IPS-15b (cell line): ENCODE measurements at regions not wholly inside any gene's neighbourhood (a gene's known extent, or its start where the extent isn't known, plus 50 kb on each side); places are given as distances from the start of the nearest gene placed in this dataset.
"Not testable (repeated sequence)": the region's sequence is repeated elsewhere in the genome, so short reads cannot be mapped to it uniquely, and the experiment has no call there.

Experiments used
- H3K27me3 ChIP-seq: one replicate; pipeline ENCODE4 v1.6.1; 2013; ENCODE audit warnings: low read length; ENCODE audit not compliant: control insufficient read depth, insufficient read depth
- H3K36me3 ChIP-seq: one replicate; pipeline ENCODE4 v1.6.1; 2013; ENCODE audit warnings: low read length; ENCODE audit not compliant: control insufficient read depth, insufficient read depth
- H3K4me1 ChIP-seq: one replicate; pipeline ENCODE4 v1.6.1; 2013; ENCODE audit warnings: mild to moderate bottlenecking, low read length; ENCODE audit not compliant: control insufficient read depth, insufficient read depth
- H3K4me3 ChIP-seq: one replicate; pipeline ENCODE4 v1.5.1; 2013; ENCODE audit warnings: low read depth, low read length
- H3K9ac ChIP-seq: one replicate; pipeline ENCODE4 v1.6.1; 2013; ENCODE audit warnings: low read depth, mild to moderate bottlenecking, low read length
- H3K9me3 ChIP-seq: one replicate; pipeline ENCODE4 v1.6.1; 2013; ENCODE audit warnings: mild to moderate bottlenecking, low read length; ENCODE audit not compliant: control insufficient read depth, insufficient read depth

DNA sequence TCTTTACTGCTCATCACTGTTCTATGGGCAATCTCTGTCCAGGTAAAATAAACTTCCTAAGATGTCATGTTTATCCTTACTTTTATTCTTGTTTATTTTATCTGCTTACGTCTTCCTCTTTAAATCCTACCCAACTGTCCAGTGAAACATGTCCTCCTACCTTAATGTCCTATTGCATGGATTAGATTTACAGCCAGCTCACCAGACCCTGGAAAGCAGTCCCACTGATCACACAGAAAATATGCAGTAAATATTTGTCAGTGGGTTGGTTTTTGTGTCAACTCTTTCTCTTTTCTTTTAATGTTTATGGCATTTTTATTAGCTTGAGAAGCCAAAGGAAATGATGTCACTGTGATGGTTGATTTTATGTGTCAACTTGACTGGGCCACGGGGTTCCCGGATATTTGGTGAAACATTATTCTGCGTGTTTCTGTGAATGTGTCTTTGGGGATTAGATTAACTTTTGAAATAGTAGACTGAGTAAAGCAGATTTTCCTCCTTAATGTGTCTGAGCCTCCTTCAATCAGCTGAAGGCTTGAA, 258.3 kb downstream of the SRGAP2C start:
- no peaks in the 10 kb centered on the region for H3K36me3 ChIP-seq

DNA sequence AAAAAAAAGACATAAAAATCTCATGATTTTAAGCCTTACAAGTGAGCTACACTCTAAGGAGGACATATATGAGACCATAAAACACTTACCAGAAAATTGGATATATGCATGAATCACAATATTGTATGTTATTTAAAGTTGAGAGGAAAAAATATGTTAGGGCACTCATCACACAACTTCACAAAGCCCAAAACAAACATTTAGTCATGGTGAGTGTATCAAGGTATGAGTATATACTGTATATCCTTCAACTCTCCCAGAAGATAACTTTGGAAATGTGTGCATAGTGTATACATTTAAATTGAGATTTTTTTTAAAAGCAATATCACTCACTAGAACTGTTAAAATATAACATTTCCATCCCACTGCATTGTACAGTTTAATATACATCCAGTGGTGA, 259.3 kb downstream of the SRGAP2C start:
- no peaks in the 10 kb centered on the region for H3K27me3 ChIP-seq
- H3K4me1 ChIP-seq = no peaks in the 10 kb centered on the region
- H3K9me3 ChIP-seq = no peaks in the 10 kb centered on the region
- no peaks in the 10 kb centered on the region for H3K36me3 ChIP-seq
- no peak overlapping the region for H3K4me3 ChIP-seq
- H3K9ac ChIP-seq = no peak overlapping the region

More for the DNA sequence above, 258.3 kb downstream of the SRGAP2C start:
- no peaks in the 10 kb centered on the region for H3K27me3 ChIP-seq
- no peak overlapping the region for H3K4me3 ChIP-seq
- no peak overlapping the region for H3K9ac ChIP-seq
- no peaks in the 10 kb centered on the region for H3K4me1 ChIP-seq
- H3K9me3 ChIP-seq = no peaks in the 10 kb centered on the region

DNA sequence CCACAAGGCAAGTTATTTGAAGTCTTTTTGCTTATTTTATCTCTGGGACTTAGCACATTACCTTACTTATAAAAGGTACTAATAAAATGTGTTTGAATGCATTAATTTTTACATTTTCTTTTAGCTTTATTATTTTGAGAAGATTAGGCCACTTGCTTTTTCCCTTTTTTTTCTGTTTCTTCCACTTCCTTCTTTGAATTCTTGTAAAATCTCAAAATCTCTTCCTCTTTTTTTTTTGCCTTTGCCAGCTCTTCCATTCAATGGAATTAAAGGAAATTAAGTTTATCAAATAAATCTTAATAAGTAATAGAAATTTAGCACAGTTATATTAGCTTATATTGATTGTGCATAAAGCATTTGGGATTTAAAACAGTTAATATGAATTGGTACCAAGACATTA, 260.9 kb downstream of the SRGAP2C start:
- no peak overlapping the region for H3K9ac ChIP-seq
- H3K4me1 ChIP-seq = no peaks in the 10 kb centered on the region
- no peaks in the 10 kb centered on the region for H3K36me3 ChIP-seq
- no peaks in the 10 kb centered on the region for H3K27me3 ChIP-seq
- no peaks in the 10 kb centered on the region for H3K9me3 ChIP-seq
- H3K4me3 ChIP-seq = no peak overlapping the region

DNA sequence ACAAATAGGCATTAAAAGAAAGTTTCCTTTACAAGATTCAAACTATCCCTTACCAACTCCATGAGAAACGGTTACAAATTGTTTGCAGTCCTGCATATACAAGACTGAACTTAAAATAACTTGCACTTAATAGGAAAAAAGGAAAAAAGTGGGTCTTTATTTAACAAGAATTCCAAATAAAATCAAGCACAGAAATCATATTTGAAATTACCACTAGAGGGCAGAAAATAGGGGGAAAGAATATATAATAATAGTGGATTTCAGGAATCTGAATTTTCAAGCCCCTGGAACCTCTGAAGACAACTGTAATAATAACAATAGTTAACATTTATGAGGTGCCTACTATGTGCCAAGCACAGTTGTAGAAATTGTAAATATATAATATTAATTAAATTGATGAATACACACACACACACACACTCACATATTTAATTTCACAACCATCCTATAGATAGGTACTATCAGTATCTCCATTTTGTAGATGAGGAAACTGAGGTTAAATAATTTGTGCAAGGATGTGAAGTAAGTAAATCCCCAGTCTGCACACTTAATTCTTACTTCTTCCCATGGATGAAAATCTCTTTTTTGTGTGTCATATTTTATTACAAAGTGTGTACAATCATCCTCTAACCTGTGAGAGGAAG, 262.6 kb downstream of the SRGAP2C start:
- not testable (repeated sequence) for H3K4me3 ChIP-seq, H3K27me3 ChIP-seq, H3K9me3 ChIP-seq, H3K4me1 ChIP-seq, H3K9ac ChIP-seq, H3K36me3 ChIP-seq

DNA sequence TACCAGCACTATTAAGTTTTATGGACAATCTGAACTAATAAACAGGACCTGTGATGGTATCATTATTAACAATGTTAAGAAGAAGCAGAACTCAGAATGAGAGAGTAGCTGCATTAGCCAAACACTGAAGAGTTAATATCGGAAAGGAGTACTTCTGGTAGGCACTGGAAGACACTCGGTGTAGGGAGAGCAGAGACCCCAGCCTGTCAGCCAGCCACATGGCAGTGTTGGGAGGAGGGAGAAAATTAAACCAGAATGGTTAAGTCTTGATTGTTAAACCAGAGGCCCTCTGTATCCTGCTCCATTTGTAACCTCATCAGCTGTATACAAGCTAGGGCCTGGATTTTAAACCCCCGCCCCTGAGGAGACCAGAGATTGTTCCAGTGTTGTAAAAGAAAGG, 263.3 kb downstream of the SRGAP2C start:
- not testable (repeated sequence) for H3K27me3 ChIP-seq, H3K9ac ChIP-seq, H3K9me3 ChIP-seq, H3K4me1 ChIP-seq, H3K4me3 ChIP-seq, H3K36me3 ChIP-seq

DNA sequence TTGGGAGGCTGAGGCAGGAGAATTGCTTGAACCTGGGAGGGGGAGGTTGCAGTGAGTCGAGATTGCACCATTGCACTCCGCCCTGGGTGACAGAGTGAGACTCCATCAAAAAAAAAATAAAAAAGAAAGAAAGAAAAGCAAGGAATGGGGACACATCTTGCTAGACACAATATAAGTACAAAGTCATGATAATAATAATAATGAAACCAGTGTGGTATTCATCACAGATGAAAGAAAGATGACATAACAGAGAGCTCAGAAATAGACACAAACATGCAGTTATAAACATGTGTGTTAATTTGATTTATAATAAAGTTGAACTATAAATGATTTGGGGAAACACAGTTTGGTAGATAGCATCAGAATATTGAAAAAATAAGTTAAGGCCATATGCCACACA, 264.1 kb downstream of the SRGAP2C start:
- Histone ChIP-seq H3K9me3 (no peaks in the 10 kb centered on the region), H3K36me3 (no peaks in the 10 kb centered on the region), H3K4me1 (no peaks in the 10 kb centered on the region), H3K9ac (no peak overlapping the region), H3K27me3 (no peaks in the 10 kb centered on the region), H3K4me3 (no peak overlapping the region)

DNA sequence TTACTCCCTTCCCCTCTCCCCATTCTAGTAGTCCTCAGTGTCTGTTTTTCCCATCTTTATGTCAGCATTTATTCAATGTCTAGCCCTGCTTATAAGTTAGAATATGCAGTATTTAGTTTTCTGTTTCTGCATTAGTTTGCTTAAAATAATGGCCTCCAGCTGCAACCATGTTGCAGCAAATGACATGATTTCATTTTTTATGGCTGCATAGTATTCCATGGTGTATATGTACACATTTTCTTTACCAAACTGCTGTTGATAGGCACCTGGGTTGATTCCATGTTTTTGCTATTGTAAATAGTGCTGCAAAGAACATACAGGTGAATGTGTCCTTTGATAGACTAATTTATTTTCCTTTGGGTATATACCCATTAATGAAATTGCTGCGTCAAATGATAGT, 267.7 kb downstream of the SRGAP2C start:
- H3K4me1 ChIP-seq = no peaks in the 10 kb centered on the region
- H3K27me3 ChIP-seq = no peaks in the 10 kb centered on the region
- H3K9me3 ChIP-seq = no peaks in the 10 kb centered on the region
- no peaks in the 10 kb centered on the region for H3K36me3 ChIP-seq
- no peak overlapping the region for H3K4me3 ChIP-seq
- H3K9ac ChIP-seq = no peak overlapping the region

DNA sequence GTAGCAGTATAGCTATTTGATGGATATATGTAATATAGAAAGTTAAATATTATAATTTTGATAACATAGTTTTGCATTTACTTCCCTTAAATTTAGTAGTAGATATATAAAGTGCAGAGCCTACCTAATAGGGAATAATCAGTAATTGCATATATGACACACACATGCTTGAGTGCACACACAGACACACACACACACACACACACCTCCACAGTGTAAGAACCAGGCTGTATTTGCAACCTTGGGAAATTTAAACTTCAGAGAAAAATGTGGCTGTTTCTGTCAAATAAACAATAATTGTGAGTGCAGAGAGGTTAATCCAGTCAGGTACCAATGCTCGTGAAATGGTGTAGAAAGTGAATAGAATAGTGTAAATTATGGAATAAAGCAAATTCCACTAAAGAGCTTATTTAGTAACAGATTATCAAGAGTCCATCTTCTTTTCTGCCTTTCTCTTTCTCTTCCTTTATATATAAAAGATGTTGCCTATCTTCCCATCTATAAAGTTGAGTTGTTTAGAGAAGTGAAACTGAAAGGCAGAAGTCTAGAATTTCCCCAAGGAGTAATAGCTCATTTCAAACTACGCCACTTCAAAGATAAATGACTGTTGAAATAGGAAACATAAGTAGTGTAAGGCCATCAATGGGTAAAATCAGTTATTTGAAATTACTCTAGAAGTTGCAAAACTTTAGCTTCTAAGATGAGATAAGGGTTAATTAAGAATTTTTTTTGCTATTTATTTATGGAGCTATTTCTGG, 273.7 kb downstream of the SRGAP2C start:
- Histone ChIP-seq H3K4me3 (no peak overlapping the region), H3K9ac (no peak overlapping the region), H3K36me3 (no peaks in the 10 kb centered on the region)

DNA sequence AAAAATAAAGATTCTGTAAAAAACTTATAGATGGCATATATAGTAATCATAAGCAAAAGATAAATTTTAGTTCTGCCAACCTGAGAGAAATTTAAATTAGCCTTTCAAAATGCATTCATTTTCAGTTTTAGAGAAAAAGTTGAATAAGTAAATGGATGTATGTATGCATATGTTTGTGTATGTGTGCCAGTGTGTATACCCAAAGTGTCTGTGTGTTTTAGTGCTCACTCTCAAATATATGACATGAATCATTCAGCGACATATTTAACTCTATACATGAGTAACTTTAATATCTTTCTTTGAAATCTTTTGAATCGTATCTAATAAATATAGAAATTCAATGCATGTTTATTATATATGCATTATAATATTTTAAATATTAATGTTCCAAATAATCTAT, 274.5 kb downstream of the SRGAP2C start:
- Histone ChIP-seq H3K9me3 (no peaks in the 10 kb centered on the region), H3K4me3 (no peak overlapping the region), H3K36me3 (no peaks in the 10 kb centered on the region), H3K27me3 (no peaks in the 10 kb centered on the region), H3K9ac (no peak overlapping the region), H3K4me1 (no peaks in the 10 kb centered on the region)

More for the DNA sequence above, 273.7 kb downstream of the SRGAP2C start:
- Histone ChIP-seq H3K9me3 (no peaks in the 10 kb centered on the region), H3K27me3 (no peaks in the 10 kb centered on the region), H3K4me1 (no peaks in the 10 kb centered on the region)

DNA sequence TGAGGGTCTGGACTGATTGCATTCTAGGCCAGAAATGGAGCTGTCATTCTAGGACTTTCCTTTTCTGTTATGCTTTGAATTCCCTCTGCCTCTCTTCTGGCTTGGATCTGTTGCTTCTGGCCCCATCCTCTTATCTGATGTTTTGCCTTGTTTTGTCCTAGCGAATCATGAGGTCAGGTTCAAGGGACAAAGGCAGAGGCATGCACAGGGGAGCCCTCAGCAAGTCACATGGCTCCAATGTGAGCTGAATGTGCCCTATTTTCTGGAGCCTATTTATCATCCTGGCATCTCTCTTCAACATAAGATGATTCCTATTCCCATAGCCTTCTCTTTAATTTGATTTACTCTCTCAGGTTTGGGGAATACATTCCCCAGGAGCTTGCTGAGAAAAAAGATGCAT, 284.6 kb downstream of the SRGAP2C start:
- not testable (repeated sequence) for H3K27me3 ChIP-seq, H3K9me3 ChIP-seq, H3K9ac ChIP-seq, H3K36me3 ChIP-seq, H3K4me3 ChIP-seq, H3K4me1 ChIP-seq

DNA sequence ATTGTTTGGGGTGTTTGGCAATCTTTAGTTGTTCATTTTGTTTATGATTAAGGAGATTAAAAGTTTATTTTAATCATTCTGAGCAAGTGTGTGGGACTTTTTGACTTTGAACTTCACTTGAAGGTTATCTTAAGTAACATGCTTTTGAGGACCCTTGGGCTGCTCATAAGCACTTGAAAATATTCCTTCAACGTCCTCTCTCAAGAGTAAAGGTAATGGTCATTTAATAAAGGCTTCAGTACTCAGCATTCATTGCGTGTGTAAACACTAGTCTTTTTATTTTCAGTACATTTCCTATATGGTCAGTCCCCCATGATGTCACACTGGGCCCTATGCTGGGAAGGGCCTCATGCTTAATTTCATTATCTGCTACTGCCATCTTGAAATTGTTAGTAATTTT, 285.6 kb downstream of the SRGAP2C start:
- not testable (repeated sequence) for H3K27me3 ChIP-seq, H3K36me3 ChIP-seq, H3K9me3 ChIP-seq, H3K4me1 ChIP-seq, H3K4me3 ChIP-seq, H3K9ac ChIP-seq

DNA sequence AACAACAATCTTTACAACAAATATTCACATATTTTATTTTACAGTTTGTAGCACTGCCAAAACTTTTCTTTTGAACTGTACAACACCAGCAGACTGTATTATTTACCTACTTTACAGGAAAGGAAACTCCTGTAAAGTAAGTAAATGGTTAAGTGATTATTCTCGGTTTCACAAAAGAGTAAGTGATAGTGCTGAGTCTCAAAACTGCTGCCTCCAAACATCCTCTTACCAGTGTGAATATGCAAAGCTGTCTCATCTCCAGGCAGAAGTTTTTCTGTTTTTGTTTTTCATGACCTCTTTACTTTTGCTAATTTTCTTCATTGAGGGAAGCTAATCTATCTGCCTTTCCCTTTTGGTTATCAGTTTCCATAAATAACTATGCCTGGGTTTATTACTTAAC, 286.7 kb downstream of the SRGAP2C start:
- no peak overlapping the region for H3K9ac ChIP-seq
- H3K4me3 ChIP-seq = no peak overlapping the region
- no peaks in the 10 kb centered on the region for H3K27me3 ChIP-seq
- H3K9me3 ChIP-seq = peaks cover 4% of the 10 kb centered on the region
- H3K4me1 ChIP-seq = no peaks in the 10 kb centered on the region
- H3K36me3 ChIP-seq = no peaks in the 10 kb centered on the region
